ENCODE measurements at regions not wholly inside any gene's neighbourhood (a gene's known extent, or its start where the extent isn't known, plus 50 kb on each side); places are given as distances from the start of the nearest gene placed in this dataset.

DNA sequence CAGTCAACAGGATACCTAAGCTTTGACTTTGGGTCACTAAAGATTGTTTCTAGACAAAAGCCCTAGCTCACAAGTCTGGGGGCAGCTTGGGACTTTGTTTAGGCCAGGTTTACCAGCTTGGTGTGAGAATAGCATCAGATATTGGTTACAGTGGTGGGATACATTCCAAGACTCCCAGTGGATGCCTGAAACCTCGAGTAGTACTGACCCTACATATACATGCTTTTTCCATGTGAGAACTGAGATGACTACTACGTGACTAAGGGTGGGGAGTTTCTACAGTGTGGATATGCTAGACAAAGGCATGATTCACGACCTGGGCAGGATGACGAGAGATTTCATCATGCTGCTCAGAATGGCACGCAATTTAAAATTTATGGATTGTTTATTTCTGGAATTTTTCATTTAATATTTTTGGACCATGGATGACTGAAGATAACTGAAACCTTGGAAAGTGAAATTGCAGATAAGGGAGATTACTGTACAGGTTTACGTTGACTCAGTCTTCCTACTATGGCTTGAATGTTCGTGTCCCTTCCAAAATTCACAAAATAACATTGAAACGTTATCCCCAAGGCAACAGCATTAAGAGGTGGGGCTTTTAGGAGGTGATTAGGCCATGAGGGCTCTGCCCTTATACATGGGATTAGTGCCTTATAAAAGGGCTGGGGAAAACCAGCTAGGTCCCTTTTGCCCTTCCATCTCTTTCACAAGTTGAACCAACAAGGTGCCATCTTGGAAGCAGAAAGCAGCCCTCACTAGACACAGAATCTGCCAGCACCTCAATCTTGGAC lies 50.2 kb upstream of the CTAGE1 start:
- no peak for DNase-seq (ENCODE audit: low read depth in 4 of 4, low spot score in 3 of 4)

DNA sequence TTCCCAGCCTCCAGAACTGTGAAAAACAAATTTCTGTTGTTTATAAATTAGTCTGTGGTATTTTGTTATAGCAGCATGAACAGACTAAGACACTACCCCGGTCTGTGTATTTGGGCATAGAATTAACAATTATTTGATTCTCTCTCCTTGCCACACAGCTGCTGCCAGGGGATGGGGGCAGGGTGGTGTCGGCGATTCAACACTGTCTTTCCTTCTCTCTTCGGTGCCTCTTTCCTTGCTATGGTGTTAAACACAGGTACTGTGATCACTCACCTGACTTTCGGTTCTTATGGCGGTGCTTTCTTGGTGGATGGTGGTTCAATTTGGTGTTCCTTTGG lies 50.8 kb upstream of the CTAGE1 start:
- DNase-seq (ENCODE audit: low read depth in 4 of 4, low spot score in 3 of 4) = no peak

DNA sequence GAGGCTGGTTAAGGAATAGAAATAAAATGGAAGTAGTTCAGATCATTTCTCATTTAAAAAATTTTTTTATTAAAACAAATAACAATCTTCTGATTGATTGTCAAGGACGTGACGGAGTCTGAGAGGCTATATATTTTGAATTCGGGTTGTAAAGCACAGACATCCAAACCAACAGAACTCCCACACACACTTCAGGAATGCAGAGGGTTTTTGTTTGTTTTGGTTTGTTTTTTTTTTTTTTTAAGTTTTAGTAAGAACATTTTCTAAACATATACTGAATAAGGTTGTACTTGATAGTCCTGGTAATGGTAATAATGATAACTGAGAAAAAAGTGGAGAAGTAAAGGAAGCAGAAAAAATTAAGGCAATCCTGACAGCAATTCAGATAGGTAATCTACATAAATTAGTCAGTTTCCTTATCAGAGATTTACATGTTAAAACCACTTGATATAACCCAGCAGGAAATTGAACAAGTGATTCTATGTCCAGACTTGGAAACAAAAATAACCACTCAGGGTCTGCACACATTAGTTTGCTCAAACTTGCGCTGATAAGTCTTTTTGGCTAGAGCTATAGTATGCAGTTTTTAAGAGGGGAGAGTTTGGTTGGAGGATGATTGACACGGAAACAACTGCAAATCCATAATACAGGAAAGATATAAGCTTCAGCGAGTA lies 51.5 kb upstream of the CTAGE1 start:
- no peak for DNase-seq (ENCODE audit: low read depth in 4 of 4, low spot score in 3 of 4)

DNA sequence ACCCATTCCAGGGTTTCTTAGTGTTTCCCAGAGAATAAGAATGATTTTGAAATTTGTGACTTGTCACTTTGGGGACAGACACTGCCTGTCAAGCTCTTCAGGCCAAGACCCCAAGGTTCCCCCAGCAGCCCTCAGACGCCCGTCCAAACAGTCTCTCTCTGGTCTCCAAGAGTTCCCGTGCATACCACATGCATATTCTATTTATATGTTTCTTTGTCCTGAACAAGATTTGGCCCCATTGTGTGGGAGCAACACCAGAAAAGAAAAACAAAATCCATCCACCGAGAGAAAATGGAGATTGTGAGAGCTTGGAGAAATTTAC lies 52.2 kb upstream of the CTAGE1 start:
- DNase-seq (ENCODE audit: low read depth in 4 of 4, low spot score in 3 of 4) = no peak

DNA sequence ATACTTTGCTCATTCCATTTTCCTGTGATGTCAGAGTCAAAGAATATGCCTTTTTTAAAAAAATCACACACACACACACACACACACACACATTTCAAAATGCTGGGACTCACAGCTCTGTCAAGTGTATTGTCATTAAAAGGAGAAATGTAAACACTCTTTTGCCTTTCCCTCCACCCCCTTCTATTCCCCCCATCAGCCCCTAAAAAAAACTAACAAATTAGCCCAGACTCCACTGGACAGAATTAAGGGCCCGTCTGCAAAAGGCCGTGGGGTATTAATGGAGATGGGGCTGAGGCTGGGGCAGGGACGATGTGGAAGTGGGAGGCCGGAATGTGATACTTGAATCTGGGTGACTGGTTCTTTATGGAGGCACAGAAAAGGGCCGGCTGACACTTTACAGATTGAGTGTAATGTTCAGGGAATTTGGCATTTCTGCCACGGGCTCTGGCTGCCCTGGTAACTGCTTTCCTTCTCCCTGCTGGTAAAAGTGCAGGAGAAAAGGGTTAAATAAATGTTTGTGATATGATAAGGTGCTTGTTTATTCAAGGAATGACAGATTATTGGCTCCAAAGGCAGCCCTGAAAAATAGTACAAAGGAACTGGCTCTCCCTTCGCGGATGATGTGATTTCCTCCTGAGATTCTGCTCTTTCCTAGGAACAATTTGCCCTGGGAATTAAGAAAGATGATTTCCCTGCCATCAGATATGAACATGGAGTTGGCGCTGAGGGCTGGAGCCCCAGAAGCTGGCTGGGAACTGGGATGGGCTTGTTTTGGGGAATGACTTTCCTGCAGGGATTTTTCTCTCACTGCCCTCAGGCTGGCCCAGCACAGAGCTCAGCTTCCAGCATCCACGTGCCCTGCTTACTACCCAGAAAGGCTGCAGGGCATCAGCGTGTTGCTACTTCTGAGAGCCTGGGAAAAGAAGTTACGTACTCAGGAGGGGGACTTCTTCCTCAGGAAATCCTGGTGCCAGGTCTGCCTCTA lies 52.8 kb upstream of the CTAGE1 start:
- DNase-seq (ENCODE audit: low read depth in 4 of 4, low spot score in 3 of 4) = no peak

DNA sequence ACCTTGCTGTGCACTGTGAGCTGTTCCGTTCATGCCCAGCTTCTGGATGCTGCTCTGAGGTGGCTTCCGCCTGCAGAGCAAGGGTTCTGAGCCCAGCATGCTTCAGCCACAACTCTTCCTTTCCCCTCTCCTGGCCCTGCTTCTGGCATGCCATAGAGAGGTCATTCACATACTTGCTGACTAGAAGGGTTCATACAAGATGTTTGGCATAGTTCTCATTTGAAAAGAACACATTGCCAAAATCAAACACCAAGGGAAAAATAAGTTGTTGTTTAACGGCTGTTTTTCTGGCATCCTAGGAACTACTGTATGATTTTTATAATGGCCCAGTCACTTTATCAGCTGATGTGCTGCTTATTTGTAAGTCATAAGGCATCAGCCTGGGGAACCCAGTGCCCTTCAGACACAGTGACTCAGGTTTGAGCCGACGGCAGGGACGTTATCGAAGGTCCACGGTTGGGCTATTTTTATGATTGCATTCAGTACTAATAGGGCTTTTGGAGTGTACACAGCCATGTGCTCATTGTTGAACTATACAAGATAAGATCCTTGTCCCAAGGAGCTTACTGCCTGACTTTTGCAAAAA lies 53.9 kb upstream of the CTAGE1 start:
- DNase-seq (ENCODE audit: low read depth in 4 of 4, low spot score in 3 of 4) = no peak

DNA sequence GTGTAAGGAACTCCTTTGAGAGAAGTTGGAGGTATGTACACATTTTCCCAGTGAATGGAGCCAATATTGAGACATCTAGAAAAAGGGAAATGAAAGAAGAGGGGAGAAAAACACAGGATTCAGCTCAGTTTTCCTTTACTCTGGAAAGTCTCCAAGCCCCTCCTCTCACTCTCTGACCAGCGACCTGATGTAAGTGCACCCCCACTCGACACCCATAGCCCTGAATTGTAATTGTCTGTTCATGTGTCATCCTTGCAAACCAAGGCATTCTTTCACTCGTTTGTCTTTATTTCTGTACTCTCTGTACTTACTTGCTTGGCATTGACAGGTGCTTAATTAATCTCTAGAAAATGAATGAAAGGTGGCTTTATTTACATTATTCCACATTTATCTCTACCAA lies 55.7 kb upstream of the CTAGE1 start:
- DNase-seq (ENCODE audit: low read depth in 4 of 4, low spot score in 3 of 4) = no peak

DNA sequence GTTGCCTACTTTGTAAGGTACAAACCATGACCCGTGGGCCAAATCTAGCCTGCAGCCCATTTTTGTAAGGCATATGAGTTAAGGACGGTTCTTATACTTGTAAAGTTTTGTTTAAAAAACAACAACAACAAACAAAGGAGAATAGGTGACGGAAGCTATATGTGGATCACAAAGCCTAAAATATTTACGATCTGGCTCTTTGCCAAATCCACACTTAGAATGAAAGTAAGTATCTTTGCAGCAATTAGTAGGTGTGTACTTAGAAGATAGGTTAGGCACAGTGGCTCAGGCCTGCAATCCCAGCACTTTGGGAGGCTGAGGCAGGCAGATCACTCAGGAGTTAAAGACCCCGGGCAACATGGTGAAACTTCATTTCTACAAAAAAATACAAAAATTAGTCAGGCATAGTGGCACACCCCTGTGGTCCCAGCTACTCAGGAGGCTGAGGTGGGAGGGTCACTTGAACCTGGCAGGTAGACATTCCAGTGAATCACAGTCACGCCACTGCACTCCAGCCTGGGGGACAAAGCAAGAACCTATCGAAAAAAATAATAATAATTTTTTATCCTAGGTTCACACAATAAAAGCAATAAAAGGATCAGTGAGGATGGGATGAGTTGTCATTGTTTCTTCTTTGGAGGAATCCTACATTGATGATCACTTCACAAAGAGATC lies 57.8 kb upstream of the CTAGE1 start:
- no peak for DNase-seq (ENCODE audit: low read depth in 4 of 4, low spot score in 3 of 4)

DNA sequence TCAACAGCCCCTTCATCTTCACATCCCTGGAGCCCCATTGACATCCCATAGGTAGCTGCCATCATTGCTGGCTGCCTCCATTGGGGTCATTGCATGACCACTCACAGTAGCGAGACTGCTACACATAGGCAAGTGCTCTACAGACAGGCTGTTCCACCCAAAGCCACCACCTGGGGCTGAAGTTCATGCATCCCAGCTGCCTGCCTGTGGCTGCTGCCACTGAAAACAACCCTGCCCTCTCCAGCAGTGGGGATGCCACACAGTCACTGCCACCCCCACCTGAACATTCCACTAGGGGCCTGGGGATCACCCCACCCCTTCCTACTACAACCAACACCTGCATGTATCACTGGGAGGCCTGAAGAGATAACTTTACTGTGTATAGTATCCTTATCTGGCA lies 59.5 kb upstream of the CTAGE1 start:
- DNase-seq (ENCODE audit: low read depth in 4 of 4, low spot score in 3 of 4) = no peak

DNA sequence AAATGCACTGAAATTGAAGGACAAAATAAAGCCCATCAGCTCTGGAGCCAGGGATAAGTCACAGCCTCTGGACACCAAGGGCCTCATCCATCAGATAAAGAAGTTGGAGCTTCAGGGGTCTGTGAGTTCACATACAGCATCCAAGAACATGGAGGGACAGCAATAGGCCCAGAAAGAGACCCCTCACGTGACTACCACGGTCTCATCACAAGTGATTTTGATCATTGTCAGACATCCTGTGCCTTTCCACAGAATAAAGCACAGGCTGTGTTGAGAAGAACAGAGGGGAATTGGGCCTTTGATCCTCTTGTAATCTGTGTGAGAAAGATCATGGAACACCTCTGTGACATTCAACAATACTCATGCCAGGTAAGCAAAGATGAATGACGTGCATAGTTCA lies 65.2 kb upstream of the CTAGE1 start:
- DNase-seq (ENCODE audit: low read depth in 4 of 4, low spot score in 3 of 4) = no peak

DNA sequence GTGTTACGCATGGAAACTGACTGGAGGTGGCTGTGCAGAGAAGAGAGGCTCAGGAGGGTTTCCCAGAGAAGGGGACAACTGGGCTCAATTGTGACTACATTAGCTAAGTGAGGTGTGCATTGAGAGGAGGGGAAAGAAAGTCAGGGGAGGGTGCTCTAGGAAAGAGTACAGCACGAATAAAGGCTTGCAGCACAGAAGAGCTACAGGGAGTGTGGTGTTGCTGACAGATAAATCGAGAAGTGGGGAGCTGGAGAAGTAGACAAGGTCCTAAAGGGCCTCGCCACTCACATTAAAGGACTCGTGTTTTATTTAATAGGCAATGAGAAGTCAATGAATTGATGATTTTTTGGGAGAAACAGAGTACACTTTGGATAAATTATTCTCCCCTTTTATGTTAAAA lies 65.7 kb upstream of the CTAGE1 start:
- DNase-seq (ENCODE audit: low read depth in 4 of 4, low spot score in 3 of 4) = no peak

DNA sequence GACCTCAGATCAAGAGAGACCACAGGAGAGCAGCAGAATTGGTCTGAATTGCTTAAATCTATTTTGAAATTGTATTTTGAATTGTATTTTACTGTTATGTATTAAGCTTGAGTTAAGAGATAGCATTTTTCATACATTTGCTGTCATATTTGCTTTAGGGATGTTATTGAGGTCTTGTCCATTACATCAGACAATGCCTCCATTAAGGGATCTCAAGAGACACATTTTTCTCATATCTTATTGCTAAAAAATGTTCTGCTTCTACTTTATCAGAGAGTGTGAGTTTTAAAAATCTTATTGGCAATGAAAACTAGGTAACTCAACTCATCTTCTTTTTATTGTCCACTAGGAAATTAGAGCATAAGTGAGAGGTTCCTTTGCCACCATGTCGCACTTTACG lies 66.8 kb upstream of the CTAGE1 start:
- DNase-seq (ENCODE audit: low read depth in 4 of 4, low spot score in 3 of 4) = no peak

DNA sequence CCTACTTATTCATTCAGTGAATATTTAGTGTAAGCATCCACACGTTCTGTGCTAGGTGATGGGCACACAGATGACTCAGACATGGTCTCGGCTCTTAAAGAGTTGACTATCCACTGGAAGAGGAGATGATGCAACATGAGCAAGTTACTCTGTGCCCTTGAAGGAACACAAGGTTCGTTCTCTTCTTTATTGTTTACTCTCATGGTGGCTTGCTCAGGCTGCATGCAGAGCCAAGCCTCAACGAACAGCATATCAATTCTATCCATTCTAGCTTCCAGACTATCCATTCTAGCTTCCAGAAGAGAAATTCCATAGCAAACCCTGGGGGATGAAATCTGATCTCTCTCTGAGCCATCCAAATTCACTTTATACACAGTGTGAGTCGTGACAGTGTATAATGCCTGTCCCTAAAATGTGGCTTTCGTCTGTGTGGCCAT lies 68.1 kb upstream of the CTAGE1 start:
- DNase-seq (ENCODE audit: low read depth in 4 of 4, low spot score in 3 of 4) = no peak

DNA sequence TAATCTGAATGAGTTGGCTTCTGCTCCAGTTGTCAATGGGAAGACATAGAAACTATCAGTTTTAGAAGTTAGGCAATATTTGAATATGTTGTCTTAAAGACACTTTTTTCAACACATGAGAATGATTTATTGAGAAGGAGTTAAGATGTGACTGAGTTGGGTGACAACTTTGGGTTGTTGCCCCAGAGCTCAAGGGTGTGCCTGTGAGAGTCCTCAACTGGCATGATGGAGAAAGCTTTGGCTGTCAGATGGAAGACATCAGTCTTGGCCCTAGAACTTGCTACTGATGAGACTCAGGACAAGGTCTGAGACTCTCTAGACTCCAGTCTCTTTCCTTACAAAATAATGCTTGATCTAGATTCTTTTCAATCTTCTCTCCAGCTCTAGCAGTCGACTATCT lies 69.0 kb upstream of the CTAGE1 start:
- no peak for DNase-seq (ENCODE audit: low read depth in 4 of 4, low spot score in 3 of 4)

DNA sequence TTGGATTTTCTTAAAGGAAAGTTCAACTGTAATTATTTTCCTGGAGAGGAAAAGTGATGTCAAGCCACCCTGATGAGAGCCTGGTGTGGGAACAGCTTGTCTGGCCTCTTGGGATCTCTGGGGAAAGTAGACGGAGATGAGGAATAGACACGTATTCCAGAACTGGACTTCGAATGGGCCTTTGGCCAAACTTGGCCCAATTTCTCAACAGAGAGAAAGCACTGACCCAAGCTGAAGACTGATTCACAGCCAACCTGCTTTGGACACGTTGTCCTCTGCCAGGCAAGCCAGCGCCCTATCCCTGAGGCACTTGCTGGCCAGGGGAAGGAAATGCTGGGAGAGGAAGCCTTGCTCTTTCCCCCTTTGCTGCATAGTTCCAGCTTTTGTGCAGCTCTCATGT lies 70.8 kb upstream of the CTAGE1 start:
- no peak for DNase-seq (ENCODE audit: low read depth in 4 of 4, low spot score in 3 of 4)

DNA sequence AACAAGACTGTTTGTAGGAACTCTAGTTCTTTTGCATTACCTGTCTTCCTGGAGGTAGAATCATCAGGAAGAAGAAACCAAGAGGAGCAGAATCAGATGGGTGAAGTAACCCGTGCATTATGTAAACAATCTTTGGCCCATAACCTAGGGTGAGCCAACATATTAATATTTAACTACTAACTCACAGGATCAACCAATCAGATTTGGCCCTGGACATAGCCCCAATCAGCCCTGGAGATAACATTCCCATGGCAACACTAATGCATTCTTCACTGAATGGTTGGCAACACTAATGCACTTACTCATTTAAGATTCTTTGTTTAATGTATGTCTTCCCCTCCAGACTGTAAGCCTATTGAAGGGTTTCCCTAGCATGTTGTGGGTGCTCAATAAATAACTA lies 72.0 kb upstream of the CTAGE1 start:
- no peak for DNase-seq (ENCODE audit: low read depth in 4 of 4, low spot score in 3 of 4)

DNA sequence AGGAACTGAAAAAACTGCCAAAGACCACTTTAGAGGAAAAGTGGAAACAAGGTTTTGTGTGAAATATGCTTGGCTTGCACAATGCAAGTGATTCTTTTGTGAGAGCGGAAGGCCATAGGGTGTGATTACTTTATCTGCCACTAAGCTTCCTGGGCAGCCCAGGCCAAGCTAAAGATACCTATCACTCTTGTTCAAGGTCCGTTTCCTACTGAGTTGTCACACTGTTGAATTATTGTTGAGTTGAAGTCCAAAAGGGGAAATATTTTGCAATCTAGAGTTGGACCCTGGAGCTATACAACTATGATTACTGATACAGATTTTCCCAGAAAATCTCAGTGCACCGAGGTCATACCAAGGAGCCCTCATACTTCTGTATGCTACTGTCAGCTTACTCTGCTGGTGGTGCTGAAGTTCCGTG lies 72.7 kb upstream of the CTAGE1 start:
- no peak for DNase-seq (ENCODE audit: low read depth in 4 of 4, low spot score in 3 of 4)

DNA sequence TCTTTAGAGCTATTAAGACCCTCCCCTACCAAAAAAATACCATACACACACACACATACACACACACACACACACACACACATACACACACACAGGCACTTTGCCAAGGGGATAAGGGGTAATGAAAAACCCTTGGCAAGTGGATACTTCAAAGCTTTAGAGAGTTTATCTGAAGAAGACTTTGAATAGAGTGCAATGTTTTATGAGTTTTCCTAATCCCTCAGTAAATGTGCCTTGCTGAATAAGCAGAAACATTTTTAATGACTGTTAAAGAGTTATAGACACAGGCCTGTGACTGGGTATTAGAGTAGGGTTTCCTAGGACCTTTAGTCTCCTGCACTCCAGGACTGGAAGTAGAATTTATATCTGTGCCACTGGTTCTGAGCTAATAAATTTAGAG lies 75.5 kb upstream of the CTAGE1 start:
- DNase-seq (ENCODE audit: low read depth in 4 of 4, low spot score in 3 of 4) = no peak

DNA sequence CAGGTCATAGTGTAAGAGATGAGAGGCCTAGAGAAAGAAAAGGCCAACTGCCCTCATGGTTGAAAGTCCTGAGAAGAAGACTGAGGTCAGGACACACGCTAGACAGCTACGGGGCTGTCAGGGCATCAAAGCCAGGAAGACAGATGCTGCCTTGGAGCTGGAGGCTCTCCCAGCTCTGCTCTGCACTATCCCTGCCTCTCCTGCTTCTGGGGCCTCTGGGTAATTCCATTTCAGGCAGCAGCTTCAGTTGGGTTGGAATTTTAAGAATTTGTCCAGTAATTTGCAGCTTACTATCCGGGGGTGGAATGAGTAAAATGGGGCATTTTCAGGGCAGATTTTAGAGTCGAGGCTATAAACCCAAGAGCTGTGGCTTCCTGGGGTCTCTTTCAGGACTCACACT lies 76.2 kb upstream of the CTAGE1 start:
- DNase-seq (ENCODE audit: low read depth in 4 of 4, low spot score in 3 of 4) = no peak

DNA sequence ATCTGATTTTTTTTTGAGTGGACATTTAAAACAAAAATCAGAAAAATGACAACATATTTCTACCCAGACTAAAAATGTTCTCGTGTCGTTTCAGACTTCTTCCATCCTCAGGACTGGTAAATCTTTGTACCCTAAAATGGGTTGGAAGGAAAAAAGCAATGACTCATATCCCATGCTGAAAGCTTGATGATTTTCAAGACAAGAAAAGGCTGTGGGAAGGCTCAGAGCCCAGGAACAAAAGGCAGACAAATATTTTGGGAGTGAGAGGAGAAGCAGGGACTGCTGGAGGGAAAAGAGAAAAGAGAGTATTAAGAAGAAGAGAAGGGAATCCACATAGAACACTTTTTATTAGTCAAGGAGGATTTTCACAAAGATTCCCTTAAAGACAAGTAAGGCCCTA lies 77.1 kb upstream of the CTAGE1 start:
- DNase-seq (ENCODE audit: low read depth in 4 of 4, low spot score in 3 of 4) = no peak

DNA sequence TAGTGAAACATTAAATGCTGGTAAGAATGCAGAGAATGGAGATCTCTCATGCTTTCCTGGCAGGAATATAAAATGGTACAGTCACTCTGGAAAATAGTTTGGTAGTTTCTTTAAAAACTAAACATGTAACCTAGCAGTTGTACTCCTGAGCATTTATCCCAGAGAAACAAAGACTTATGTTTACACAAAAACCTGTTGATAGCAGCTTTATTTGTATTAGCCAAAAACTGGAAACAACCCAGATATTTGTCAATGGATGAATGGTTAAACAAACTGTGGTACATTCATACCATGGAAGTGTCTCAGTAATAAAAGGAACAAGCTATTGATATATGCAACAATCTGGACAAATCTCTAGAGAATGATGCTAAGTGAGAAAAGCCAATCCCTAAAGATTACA lies 81.7 kb upstream of the CTAGE1 start:
- DNase-seq (ENCODE audit: low read depth in 4 of 4, low spot score in 3 of 4) = no peak
